GM20431 (cell line): ENCODE measurements at regions not wholly inside any gene's neighbourhood (a gene's known extent, or its start where the extent isn't known, plus 50 kb on each side); places are given as distances from the start of the nearest gene placed in this dataset.

Experiments used
- in situ Hi-C: fragments of 300-500 bp; cut with MseI, MboI; formaldehyde crosslinking; loops from one replicate; pipeline ENCODE4 v1.15.0; 2020; ENCODE audit warnings: low sequenced_read_pairs; ENCODE audit not compliant: unreplicated experiment

DNA sequence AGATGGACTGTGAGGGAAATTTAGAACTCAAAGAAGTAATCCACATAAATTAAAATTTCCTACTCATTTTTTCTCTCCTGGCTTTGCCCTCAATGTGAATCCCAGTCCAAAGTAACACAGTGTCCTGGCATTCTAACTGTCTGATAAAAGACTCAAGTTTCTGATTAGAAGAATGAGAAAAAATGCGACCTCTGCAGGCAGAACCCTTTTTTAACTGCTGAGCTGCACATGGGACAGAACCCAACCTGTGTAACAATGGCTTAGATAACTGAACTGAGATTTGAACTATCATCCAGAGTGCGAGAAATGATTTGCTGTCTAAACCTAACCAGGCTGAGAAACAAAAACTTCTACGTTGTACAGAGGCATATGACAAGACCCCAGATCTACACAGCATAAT is 385.6 kb upstream of the LRRC4C start:
- in situ Hi-C loops = no loop called here

DNA sequence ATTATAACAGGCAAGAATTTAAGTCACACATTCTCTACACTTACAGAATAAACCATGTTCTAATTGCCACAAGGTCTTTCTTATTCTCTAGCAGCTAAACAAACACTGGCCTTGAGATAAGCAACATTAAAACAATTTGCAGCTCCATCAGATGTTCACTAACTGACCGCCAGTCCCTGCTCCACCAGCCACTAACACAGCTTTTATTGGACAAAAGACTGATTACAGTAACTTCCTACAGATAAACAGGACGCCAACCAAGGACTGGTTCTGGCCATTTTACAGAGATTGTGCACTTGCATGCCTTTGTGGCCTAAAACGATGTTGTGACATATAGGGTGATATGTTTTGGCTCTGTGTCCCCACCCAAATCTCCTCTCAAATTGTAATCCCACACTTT is 388.9 kb upstream of the LRRC4C start:
- in situ Hi-C loops = no loop called here

DNA sequence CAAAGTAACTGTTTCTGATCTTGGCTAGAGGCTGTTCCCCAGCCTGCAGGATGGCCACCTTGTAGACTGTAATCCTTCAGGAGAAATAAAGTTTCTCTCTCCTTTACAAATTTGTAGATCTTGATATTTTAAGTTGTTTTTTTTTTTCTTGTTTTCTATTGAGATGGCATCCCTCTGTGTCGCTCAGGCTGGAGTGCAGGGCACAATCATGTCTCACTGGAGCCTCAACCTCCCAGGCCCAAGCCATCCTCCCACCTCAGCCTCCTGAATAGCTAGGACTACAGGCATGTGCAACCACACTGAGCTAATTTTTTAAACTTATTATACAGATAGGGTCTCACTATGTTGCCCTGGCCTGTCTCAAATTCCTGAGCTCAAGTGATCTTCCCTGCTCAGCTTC is 389.8 kb upstream of the LRRC4C start:
- in situ Hi-C loops = no loop called here

DNA sequence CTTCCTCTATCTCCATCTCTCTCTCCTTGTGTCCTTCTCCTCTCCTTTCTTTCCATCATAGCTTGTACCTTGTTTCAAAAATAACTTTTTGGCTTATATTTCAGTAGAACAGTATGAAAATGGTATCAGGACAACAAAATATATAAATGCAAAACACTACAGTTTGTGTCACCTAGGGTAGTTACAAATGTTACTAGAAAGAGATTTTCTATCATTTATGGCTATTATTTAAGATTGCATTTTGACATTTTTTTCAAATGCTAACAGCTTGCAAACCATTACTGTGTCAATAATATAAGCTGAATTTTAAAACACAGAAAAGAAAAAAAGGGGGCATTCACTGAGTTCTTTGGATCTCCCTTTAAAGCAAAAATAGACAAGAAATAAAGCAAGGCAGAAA is 392.3 kb upstream of the LRRC4C start:
- in situ Hi-C loops = no loop called here

DNA sequence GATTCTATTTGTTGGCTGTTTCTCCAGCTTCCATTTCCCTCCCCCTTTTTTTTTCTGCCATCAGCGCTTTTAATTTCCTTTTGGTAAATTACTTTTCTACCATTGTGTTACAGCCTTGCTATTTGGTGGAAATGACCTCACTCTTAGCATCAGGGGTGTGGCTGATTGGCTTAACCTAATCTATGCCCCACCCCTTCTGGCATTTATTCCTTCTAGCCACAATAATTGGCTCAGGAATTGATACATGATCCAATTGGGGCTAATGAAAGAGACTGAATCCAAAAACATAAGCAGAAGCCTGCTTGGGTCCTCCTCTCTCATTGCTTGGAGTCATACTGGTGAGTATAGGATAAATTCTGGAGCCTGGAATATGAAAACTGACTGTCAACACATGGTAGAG is 402.4 kb upstream of the LRRC4C start:
- in situ Hi-C loops = no loop called here

DNA sequence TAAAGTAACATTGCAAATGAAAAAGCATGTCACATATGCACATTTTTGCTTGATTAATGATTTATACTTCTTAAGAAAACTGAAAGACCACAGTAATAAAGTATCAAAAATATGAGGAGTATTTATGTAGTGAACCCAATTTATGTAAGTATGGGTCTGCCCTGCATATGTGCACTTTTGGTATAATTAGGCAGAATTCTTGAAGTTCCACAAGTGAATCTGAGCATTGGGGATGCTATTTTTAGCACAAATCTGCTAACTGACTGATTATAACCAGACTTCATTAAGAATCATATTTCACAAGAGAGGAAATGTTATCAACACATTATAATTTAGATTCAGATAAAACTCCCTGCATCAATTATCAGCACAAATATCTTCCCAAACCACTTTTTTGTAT is 407.1 kb upstream of the LRRC4C start:
- in situ Hi-C loops = no loop called here

DNA sequence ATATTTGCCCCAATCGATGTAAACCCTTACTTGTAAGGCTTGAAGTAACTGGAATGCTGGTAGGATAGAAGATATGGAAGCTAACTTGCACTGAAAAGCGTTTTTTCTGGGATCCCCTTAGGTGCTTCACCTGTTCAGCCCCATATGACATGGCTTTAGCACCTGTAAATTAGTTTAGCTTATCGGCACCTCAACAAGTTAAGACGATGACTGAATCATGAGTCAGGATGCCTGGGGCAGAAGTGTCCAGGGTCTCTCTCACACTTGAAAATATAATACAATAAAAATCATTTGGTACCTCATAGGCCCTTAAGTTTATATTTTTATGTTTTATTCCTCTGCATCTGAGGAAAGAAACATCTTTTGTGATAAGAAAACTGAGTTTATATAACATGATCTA is 409.2 kb upstream of the LRRC4C start:
- in situ Hi-C loops = no loop called here

DNA sequence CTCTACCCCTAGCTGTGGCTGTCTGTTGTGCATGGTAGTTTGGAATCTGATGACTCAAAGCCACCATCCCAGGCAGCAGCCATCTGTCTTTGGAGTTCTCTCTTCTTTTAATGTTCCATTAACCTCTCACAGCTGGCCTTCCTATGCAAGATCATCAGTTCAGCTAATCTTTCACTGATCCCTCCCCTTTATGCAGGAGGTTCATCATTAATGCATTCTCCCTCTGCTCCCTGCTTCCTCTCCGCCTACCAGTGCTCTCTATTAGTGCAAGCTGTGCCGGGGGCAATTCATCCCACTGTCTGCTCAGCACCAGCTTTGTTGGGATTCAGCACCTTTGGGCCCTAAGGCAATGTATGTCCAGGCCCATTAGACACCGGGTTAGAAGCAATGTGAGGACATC is 413.0 kb upstream of the LRRC4C start:
- in situ Hi-C loops = no loop called here

DNA sequence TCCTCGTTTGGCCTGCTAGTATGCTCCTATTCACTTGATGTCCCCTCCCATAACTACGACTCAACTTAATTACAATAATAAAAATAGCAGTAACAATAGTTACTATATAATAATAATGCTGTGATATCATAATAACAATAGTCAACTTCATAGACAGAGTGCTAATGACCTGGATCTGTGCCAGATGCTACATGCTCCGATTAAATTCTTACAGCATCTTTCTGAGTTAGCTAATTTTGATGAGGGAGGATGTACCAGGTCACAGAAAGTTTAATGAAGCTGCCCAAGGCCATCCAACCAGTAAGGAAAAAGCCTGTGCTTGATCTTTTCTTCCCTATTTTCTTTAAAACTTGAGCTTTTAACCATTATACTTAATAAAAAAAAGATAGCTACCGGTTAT is 413.4 kb upstream of the LRRC4C start:
- in situ Hi-C loops = no loop called here

DNA sequence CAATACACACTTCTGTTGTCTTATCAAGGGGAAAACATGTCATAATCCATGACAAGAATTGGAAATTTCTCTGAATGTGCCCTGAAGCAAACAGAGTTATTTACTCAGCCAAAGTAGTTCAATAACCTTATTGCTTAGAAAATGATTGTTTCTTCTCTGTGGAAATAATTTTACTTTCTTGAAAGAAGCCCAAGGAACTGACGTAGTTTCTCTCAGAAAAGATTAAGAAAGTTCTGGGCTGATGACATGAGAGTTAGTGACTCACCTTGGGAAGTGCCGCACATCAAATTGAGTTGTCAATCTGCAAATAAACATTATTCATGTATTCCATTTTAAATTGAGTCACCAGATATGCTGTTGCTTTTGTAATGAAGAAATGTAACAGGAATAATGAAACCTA is 418.6 kb upstream of the LRRC4C start:
- in situ Hi-C loops = no loop called here

DNA sequence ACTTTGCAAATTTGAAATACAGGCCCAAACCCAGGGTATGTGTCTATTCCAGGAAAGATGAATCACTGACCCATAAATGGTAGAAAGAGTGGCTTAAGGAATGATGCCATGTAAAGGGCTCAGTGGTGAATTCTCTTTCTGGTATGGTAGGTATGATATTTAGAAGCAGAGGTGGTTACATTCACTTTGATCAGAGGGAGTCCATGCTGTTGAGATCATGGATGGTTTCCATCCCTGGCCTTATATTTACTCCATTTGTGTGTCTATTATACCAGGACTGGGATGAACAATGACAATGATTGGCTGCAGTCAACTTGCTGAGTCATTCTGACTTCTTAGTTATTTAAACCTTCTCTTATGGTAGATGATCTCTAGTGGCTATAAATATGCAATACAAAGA is 419.8 kb upstream of the LRRC4C start:
- in situ Hi-C loops = no loop called here

DNA sequence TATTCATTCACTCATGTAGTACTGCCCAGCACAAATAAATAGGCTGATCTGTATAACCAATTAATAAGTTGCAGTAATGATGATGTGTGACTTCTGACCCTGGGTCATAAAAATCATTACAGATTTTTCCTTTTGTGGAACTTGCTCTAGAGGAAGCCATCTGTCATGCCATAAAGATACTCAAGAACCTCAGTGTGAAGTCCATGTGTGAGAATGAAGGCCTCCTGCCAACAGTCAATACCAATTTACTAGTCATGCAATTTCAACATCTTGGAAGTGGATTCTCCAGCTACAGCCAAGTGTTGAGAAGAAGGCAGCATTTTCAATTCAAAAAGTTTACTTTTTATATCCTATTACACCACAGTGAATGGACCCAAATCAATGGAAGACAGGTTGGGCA is 435.6 kb upstream of the LRRC4C start:
- in situ Hi-C loops = no loop called here

DNA sequence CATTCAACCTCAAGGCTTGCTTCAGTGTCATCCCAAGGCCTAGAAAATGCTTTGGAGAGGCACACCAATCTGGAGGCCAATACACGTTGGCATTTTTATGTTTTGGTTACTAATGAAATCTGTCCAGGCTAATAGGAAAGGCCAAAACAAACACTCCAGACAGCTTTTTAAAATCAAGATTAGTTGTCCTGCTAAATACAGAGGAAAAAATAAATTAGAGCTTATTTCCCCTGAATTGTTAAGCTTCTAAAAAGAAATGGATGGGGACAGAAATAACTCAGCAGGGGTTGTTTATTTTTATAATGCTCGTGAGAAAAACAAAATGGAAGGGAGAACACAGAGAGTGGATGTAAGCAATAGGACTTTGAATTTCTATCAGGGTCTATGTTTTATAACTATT is 438.5 kb upstream of the LRRC4C start:
- in situ Hi-C loops = no loop called here

DNA sequence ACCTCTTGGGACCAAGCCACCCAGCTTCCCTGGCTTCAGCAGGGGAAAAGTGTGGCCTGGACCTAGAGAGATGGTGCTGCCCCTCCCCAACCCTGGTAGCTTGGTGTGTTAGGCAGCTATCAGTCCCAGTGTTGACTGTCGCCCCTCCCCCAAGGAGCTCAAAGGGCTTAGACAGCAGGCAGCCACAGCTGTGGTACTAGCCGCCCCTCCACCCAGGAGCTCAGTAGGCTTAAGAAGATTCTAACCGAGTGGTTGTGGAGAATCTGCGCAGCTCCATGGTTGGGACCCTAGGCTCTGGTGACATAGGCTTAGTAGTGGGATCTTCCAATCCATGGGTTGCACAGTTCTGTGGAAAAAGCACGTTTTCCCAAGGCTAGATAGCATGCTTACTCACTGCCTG is 458.4 kb upstream of the LRRC4C start:
- in situ Hi-C loops = no loop called here

DNA sequence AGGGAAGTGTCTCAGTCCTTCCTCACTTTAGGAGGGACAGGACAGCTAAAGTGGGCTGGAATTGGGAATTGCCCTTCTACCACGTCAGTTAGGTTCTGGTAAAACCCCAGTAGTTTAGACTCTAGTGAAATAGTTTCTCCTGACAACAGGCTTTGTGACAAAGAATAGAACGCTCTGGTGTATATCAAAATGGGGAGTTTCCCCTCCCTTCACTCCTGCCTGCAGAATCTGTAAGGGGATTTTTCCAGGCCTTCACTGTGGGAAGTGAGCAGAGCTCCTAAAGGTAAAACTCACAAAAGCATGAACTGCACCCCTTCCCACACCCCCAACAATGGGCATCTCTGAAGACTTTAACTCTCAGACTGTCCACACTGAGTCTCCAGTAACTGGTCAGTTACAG is 460.9 kb upstream of the LRRC4C start:
- in situ Hi-C loops = no loop called here

DNA sequence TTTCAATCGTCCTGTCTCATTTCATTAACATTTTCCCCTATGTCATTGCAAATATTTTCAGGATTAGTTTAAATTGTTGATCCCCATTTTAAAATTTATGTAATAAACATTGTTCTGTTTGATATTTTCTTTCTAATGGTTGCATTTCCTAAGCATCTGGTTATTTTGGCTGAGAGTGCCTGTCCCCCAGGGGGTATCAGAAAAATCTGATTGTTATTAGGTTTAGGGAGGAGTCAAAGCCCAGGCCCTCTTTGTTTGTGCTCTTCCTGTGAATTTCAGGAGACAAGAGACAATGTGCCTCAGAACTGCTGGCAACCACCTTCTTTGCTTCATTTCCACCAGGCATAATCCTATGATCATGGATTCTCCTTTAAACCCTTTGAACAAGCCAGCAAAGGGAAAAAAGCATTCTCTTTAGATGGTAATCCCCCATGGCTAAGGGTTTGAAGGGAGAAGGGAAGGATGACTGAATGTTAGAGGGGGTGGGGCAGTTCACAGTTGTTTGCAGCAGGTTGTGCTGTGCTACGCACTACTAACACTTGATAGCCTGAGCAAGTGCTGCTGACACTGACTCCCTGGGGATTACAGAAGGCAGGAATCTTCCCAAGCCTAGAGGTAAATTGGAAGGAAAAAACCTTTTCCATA is 462.4 kb upstream of the LRRC4C start:
- in situ Hi-C loops = no loop called here

DNA sequence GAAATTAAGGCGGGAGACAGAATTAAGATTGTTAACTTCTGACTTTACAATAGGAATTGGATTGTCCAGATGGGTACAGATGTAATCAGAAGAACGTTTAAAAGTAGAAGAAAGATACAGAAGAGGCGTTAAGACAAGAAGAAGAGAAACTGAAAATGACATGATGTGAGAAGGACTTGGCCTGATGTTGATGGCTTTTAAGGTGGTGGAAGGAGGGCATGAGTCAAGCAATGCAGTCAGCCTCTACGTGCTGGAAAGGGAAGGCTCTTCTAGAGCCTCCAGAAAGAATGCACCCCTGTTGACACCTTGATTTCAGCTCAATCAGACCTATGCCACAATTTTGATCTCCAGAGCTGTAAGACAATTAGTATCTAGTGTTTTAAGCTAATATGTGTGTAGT is 466.9 kb upstream of the LRRC4C start:
- in situ Hi-C loops = no loop called here

DNA sequence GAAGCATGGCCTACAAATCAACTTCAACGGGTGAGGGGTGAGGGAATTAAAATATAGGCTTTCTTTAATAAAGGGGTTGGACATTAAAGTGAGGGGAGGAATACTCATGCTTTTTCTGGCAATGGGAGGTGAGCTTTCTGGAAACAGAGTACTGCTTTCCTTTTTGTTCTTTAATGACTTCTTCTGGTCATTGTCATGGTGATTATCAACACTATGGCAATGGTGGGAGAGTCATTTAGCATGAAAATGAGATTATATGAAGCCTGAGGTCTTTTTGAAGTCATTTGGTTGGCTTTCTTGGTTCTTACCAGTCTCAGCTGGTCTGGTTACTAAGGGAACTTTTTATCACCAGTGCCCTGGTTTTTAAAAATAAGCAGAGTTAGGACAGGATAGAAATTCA is 475.8 kb upstream of the LRRC4C start:
- in situ Hi-C loops = no loop called here

DNA sequence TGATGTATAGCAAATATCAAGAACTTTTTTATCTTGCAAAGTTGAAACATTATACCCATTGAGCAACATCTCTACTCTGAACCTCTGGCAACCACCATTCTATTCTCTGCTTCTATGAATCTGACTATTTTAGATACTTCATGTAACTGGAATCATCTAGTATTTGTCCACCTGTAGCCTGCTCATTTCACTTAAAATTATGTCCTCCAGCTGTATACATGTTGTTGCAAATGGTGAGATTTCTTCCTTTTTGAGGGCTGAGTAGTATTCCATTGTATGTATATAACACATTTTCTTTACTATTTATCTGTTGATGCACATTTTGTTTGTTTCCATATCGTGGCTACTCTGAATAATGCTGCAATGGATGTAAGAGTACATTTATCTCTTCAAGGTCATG is 476.3 kb upstream of the LRRC4C start:
- in situ Hi-C loops = no loop called here

DNA sequence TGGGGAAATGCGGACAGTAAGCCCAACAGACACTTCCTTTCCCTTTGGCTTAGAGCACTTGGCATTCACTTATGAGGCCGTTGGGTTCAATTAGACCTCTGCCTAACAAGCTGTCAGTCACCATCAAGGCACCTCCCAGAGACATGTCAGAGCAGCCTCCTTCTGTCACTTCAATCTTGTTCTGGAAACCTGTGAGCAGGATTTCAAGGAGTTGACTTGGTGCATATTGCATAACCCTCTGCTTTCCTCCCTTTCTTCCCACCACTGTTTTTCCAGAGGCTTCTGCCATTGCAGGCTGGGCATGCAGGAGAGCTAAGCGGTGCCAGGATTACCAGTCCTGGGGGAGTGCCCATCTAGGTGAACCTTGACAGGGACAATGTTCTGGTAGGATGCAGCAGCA is 484.2 kb upstream of the LRRC4C start:
- in situ Hi-C loops = no loop called here

DNA sequence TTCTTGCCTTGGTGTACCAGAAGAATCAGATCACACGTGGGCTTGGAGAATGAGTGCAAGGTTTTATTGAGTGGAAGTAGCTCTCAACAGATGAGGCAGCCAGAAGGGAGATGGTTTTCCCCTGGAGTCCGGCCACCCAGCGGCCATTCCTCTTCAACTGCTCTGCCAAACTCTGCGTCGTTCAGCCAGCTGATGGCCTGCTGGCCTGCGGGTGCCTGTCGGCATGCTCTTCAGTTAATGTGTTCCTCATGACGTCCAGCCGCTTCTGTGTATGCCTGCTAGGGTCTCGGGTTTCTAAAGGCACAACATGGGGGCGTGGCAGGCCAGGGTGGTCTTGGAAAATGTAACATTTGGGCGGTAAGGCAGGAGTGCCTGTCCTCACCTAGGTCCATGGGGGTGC is 487.9 kb upstream of the LRRC4C start:
- in situ Hi-C loops = no loop called here

DNA sequence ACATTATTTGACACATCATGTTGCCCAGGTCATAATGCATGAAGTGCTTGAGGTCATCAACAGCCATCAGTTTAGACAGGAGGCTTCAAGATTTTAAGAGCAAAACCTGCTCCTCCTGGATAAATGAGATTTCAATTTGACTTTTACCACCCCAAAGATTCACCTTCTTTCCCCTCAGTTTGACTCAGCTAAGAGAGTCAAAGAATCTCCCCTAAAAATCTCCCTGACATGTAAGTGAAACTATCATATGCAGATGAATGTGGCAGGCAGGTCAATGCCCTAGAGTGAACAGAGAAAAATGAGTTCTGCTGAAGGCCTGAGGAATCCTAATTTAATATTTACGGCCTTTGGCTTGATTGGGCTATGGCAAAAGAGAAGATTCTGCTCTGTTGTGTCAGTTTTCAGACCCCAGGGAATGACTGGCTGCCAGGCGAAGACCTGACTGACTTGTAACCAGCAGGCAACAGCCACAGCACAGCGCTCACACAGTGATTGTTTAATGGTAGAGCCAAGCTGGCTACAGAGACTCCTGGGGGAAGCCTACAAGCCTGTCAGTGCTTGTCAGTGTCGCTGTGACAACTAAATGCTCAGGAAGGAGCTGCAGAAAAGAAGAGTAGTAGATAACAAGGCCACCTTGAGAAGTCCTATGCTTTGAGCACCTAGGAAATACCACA is 491.2 kb upstream of the LRRC4C start:
- in situ Hi-C loops = no loop called here
